ENCODE measurements at regions not wholly inside any gene's neighbourhood (a gene's known extent, or its start where the extent isn't known, plus 50 kb on each side); places are given as distances from the start of the nearest gene placed in this dataset.

DNA sequence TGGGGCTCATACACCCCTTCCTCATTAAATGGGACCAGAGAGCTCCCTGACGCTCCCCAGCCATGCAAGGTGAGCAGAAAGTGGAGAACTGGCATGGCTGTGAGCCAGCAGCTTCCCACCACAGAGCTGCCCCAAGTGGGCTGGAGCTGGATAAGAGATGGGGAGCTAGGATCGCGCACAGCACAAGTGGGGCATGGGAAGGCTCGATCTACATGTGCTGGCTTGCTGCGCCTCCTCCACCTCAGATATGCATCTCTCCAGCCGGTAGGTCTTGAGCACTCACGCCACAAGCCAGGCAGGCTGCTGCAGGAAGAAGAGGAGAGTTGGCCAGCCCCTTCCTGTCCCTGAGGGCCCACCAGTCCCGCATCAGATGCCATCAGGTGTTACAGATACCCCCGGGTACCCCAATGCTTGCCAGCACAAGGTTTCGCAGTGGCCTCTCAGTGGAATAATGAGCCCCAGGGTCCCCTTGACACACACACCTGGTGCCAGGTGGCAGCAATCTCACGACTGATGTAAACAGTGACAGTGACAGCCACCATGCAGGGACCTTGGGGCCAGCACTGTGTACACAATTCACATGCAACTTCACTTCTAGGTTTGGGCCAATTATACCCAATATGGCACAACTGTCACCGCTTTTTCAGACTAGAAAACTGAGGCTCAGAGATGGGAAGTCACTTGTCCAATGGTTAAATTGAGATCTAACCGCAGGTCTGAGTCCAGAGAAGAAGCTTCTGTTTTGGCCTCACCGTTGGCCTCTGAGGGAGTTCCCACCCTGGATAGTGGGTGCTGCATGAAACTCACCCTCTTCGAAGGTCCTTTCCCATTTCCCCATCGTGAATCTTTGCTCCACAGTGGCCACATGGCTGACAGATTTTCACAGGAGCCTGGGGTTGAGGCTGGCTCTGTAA, 79.3 kb downstream of the OAT start (continued):
- TF ChIP-seq, protein P1, sequence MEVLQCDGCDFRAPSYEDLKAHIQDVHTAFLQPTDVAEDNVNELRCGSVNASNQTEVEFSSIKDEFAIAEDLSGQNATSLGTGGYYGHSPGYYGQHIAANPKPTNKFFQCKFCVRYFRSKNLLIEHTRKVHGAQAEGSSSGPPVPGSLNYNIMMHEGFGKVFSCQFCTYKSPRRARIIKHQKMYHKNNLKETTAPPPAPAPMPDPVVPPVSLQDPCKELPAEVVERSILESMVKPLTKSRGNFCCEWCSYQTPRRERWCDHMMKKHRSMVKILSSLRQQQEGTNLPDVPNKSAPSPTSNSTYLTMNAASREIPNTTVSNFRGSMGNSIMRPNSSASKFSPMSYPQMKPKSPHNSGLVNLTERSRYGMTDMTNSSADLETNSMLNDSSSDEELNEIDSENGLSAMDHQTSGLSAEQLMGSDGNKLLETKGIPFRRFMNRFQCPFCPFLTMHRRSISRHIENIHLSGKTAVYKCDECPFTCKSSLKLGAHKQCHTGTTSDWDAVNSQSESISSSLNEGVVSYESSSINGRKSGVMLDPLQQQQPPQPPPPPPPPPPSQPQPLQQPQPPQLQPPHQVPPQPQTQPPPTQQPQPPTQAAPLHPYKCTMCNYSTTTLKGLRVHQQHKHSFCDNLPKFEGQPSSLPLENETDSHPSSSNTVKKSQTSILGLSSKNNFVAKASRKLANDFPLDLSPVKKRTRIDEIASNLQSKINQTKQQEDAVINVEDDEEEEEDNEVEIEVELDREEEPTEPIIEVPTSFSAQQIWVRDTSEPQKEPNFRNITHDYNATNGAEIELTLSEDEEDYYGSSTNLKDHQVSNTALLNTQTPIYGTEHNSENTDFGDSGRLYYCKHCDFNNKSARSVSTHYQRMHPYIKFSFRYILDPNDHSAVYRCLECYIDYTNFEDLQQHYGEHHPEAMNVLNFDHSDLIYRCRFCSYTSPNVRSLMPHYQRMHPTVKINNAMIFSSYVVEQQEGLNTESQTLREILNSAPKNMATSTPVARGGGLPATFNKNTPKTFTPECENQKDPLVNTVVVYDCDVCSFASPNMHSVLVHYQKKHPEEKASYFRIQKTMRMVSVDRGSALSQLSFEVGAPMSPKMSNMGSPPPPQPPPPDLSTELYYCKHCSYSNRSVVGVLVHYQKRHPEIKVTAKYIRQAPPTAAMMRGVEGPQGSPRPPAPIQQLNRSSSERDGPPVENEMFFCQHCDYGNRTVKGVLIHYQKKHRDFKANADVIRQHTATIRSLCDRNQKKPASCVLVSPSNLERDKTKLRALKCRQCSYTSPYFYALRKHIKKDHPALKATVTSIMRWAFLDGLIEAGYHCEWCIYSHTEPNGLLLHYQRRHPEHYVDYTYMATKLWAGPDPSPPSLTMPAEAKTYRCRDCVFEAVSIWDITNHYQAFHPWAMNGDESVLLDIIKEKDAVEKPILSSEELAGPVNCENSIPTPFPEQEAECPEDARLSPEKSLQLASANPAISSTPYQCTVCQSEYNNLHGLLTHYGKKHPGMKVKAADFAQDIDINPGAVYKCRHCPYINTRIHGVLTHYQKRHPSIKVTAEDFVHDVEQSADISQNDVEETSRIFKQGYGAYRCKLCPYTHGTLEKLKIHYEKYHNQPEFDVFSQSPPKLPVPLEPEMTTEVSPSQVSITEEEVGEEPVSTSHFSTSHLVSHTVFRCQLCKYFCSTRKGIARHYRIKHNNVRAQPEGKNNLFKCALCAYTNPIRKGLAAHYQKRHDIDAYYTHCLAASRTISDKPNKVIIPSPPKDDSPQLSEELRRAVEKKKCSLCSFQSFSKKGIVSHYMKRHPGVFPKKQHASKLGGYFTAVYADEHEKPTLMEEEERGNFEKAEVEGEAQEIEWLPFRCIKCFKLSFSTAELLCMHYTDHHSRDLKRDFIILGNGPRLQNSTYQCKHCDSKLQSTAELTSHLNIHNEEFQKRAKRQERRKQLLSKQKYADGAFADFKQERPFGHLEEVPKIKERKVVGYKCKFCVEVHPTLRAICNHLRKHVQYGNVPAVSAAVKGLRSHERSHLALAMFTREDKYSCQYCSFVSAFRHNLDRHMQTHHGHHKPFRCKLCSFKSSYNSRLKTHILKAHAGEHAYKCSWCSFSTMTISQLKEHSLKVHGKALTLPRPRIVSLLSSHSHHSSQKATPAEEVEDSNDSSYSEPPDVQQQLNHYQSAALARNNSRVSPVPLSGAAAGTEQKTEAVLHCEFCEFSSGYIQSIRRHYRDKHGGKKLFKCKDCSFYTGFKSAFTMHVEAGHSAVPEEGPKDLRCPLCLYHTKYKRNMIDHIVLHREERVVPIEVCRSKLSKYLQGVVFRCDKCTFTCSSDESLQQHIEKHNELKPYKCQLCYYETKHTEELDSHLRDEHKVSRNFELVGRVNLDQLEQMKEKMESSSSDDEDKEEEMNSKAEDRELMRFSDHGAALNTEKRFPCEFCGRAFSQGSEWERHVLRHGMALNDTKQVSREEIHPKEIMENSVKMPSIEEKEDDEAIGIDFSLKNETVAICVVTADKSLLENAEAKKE (CRISPR knock-in tag; IDR thresholded peaks at IDR 0.05), result no peak
- no peak for TF ChIP-seq STAT1 (IDR thresholded peaks at IDR 0.05; ENCODE audit: unreplicated experiment)
- TF ChIP-seq NANOG (IDR thresholded peaks at IDR 0.05; ENCODE audit: borderline replicate concordance), result no peak
- TF ChIP-seq, protein P2, sequence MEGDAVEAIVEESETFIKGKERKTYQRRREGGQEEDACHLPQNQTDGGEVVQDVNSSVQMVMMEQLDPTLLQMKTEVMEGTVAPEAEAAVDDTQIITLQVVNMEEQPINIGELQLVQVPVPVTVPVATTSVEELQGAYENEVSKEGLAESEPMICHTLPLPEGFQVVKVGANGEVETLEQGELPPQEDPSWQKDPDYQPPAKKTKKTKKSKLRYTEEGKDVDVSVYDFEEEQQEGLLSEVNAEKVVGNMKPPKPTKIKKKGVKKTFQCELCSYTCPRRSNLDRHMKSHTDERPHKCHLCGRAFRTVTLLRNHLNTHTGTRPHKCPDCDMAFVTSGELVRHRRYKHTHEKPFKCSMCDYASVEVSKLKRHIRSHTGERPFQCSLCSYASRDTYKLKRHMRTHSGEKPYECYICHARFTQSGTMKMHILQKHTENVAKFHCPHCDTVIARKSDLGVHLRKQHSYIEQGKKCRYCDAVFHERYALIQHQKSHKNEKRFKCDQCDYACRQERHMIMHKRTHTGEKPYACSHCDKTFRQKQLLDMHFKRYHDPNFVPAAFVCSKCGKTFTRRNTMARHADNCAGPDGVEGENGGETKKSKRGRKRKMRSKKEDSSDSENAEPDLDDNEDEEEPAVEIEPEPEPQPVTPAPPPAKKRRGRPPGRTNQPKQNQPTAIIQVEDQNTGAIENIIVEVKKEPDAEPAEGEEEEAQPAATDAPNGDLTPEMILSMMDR (conservative IDR thresholded peaks at IDR 0.05; ENCODE audit: low read depth in 2 of 2), result no peak
- no peak for TF ChIP-seq CREB1 (CRISPR knock-in tag; IDR thresholded peaks at IDR 0.05; ENCODE audit: low read depth)
- TF ChIP-seq POLR2AphosphoS5 (IDR thresholded peaks at IDR 0.05; ENCODE audit: low read depth), result no peak
